C4-2B (cell line): ENCODE measurements at regions not wholly inside any gene's neighbourhood (a gene's known extent, or its start where the extent isn't known, plus 50 kb on each side); places are given as distances from the start of the nearest gene placed in this dataset.

Experiments used
- ZFX ChIP-seq: fragments of 450-650 bp; IDR thresholded peaks from 2 replicates; pipeline ENCODE4 v1.6.1; 2017
- TF ChIP-seq, protein P1 (sequence below): fragments of 450-650 bp; conservative IDR thresholded peaks from 2 replicates; pipeline ENCODE4 v1.5.1; 2017; ENCODE audit warnings: mild to moderate bottlenecking

GRCh38 chr3:193865339-193865738 is 270.6 kb upstream of the HES1 start:
- TF ChIP-seq, protein P1, sequence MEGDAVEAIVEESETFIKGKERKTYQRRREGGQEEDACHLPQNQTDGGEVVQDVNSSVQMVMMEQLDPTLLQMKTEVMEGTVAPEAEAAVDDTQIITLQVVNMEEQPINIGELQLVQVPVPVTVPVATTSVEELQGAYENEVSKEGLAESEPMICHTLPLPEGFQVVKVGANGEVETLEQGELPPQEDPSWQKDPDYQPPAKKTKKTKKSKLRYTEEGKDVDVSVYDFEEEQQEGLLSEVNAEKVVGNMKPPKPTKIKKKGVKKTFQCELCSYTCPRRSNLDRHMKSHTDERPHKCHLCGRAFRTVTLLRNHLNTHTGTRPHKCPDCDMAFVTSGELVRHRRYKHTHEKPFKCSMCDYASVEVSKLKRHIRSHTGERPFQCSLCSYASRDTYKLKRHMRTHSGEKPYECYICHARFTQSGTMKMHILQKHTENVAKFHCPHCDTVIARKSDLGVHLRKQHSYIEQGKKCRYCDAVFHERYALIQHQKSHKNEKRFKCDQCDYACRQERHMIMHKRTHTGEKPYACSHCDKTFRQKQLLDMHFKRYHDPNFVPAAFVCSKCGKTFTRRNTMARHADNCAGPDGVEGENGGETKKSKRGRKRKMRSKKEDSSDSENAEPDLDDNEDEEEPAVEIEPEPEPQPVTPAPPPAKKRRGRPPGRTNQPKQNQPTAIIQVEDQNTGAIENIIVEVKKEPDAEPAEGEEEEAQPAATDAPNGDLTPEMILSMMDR, result no peak
- TF ChIP-seq ZFX, result no peak
